Activated T-cell treated with anti-CD3 and anti-CD28 coated beads, Interleukin-2, amount 50 U/mL, for 24 hours (primary cell): ENCODE measurements at regions not wholly inside any gene's neighbourhood (a gene's known extent, or its start where the extent isn't known, plus 50 kb on each side); places are given as distances from the start of the nearest gene placed in this dataset.
"Not testable (repeated sequence)": the region's sequence is repeated elsewhere in the genome, so short reads cannot be mapped to it uniquely, and the experiment has no call there.

Experiments
- DNase-seq: peaks from one replicate; pipeline ENCODE4 v3.0.0-alpha.2; 2020
- H3K27ac Mint-ChIP-seq: 2 replicates; pipeline ENCODE4 v1.8.0; 2020; ENCODE audit warnings: mild to moderate bottlenecking, mixed read lengths
- H3K27me3 Mint-ChIP-seq: 2 replicates; pipeline ENCODE4 v1.8.0; 2020; ENCODE audit warnings: mixed read lengths
- H3K36me3 Mint-ChIP-seq: 2 replicates; pipeline ENCODE4 v1.8.0; 2020; ENCODE audit warnings: low read depth, mixed read lengths
- H3K4me1 Mint-ChIP-seq: 2 replicates; pipeline ENCODE4 v1.8.0; 2020; ENCODE audit warnings: low read depth, mixed read lengths
- H3K4me3 Mint-ChIP-seq: 2 replicates; pipeline ENCODE4 v1.8.0; 2020; ENCODE audit warnings: mild to moderate bottlenecking, moderate library complexity, mixed read lengths
- H3K9me3 Mint-ChIP-seq: 2 replicates; pipeline ENCODE4 v1.8.0; 2020; ENCODE audit warnings: mixed read lengths

- DNase-seq = no peak
- peaks cover 4% of the 10 kb centered on the region for H3K9me3 Mint-ChIP-seq
- no peaks in the 10 kb centered on the region for H3K36me3 Mint-ChIP-seq
- H3K4me3 Mint-ChIP-seq = no peak overlapping the region
- H3K27ac Mint-ChIP-seq = no peak overlapping the region
- H3K27me3 Mint-ChIP-seq = no peaks in the 10 kb centered on the region
- peaks cover 2% of the 10 kb centered on the region for H3K4me1 Mint-ChIP-seq
These were observed 246.8 kb downstream of the IKZF2 start for GRCh38 chr2:212904646-212905045.

GRCh38 chr2:212903413-212903812 lies 248.0 kb downstream of the IKZF2 start:
- Mint-ChIP-seq H3K9me3 (no peaks in the 10 kb centered on the region), H3K4me1 (no peaks in the 10 kb centered on the region), H3K27me3 (no peaks in the 10 kb centered on the region), H3K36me3 (no peaks in the 10 kb centered on the region), H3K27ac (no peak overlapping the region), H3K4me3 (no peak overlapping the region)
- DNase-seq = no peak

- H3K4me1 Mint-ChIP-seq = no peaks in the 10 kb centered on the region
- no peak overlapping the region for H3K4me3 Mint-ChIP-seq
- H3K36me3 Mint-ChIP-seq = no peaks in the 10 kb centered on the region
These were observed 249.0 kb downstream of the IKZF2 start for GRCh38 chr2:212902421-212902820.

GRCh38 chr2:212901604-212902275 lies 249.7 kb downstream of the IKZF2 start:
- Mint-ChIP-seq H3K9me3 (no peaks in the 10 kb centered on the region), H3K36me3 (no peaks in the 10 kb centered on the region), H3K4me3 (no peak overlapping the region), H3K27ac (no peak overlapping the region), H3K27me3 (no peaks in the 10 kb centered on the region), H3K4me1 (no peaks in the 10 kb centered on the region)
- no peak for DNase-seq

More at GRCh38 chr2:212902421-212902820, 249.0 kb downstream of the IKZF2 start:
- Mint-ChIP-seq H3K9me3 (no peaks in the 10 kb centered on the region), H3K27ac (no peak overlapping the region), H3K27me3 (no peaks in the 10 kb centered on the region)
- no peak for DNase-seq

- no peaks in the 10 kb centered on the region for H3K27me3 Mint-ChIP-seq
- no peak for DNase-seq
- no peaks in the 10 kb centered on the region for H3K36me3 Mint-ChIP-seq
- H3K9me3 Mint-ChIP-seq = no peaks in the 10 kb centered on the region
- H3K27ac Mint-ChIP-seq = no peak overlapping the region
- H3K4me1 Mint-ChIP-seq = no peaks in the 10 kb centered on the region
- no peak overlapping the region for H3K4me3 Mint-ChIP-seq
These were observed 250.7 kb downstream of the IKZF2 start for GRCh38 chr2:212900715-212901114.

- H3K4me3 Mint-ChIP-seq = no peak overlapping the region
- no peaks in the 10 kb centered on the region for H3K27me3 Mint-ChIP-seq
- DNase-seq = no peak
- no peaks in the 10 kb centered on the region for H3K4me1 Mint-ChIP-seq
- no peaks in the 10 kb centered on the region for H3K9me3 Mint-ChIP-seq
- H3K27ac Mint-ChIP-seq = no peak overlapping the region
- no peaks in the 10 kb centered on the region for H3K36me3 Mint-ChIP-seq
These were observed 253.4 kb downstream of the IKZF2 start for GRCh38 chr2:212898011-212898410.

- Mint-ChIP-seq H3K27me3 (peaks cover under 1% of the 10 kb centered on the region), H3K4me3 (no peak overlapping the region), H3K9me3 (no peaks in the 10 kb centered on the region), H3K27ac (no peak overlapping the region), H3K36me3 (no peaks in the 10 kb centered on the region), H3K4me1 (no peaks in the 10 kb centered on the region)
- DNase-seq = no peak
These were observed 254.1 kb downstream of the IKZF2 start for GRCh38 chr2:212897296-212897695.

GRCh38 chr2:212894026-212894425 lies 257.4 kb downstream of the IKZF2 start:
- H3K27me3 Mint-ChIP-seq = peaks cover 3% of the 10 kb centered on the region
- H3K27ac Mint-ChIP-seq = no peak overlapping the region
- no peak for DNase-seq
- no peaks in the 10 kb centered on the region for H3K36me3 Mint-ChIP-seq
- no peaks in the 10 kb centered on the region for H3K4me1 Mint-ChIP-seq
- H3K4me3 Mint-ChIP-seq = no peak overlapping the region
- peaks cover 3% of the 10 kb centered on the region for H3K9me3 Mint-ChIP-seq

- DNase-seq = no peak
- Mint-ChIP-seq H3K27me3 (peaks cover 3% of the 10 kb centered on the region), H3K4me1 (no peaks in the 10 kb centered on the region), H3K36me3 (no peaks in the 10 kb centered on the region), H3K27ac (no peak overlapping the region), H3K4me3 (no peak overlapping the region), H3K9me3 (peaks cover 3% of the 10 kb centered on the region)
These were observed 258.2 kb downstream of the IKZF2 start for GRCh38 chr2:212893216-212893615.

GRCh38 chr2:212892193-212892592 lies 259.2 kb downstream of the IKZF2 start:
- H3K4me3 Mint-ChIP-seq = no peak overlapping the region
- no peaks in the 10 kb centered on the region for H3K36me3 Mint-ChIP-seq
- no peaks in the 10 kb centered on the region for H3K4me1 Mint-ChIP-seq
- H3K27ac Mint-ChIP-seq = no peak overlapping the region
- DNase-seq = no peak
- peaks cover 3% of the 10 kb centered on the region for H3K27me3 Mint-ChIP-seq
- peaks cover 3% of the 10 kb centered on the region for H3K9me3 Mint-ChIP-seq

- H3K36me3 Mint-ChIP-seq = no peaks in the 10 kb centered on the region
- H3K9me3 Mint-ChIP-seq = peaks cover 5% of the 10 kb centered on the region
- no peak overlapping the region for H3K4me3 Mint-ChIP-seq
- no peaks in the 10 kb centered on the region for H3K4me1 Mint-ChIP-seq
- no peak overlapping the region for H3K27ac Mint-ChIP-seq
- H3K27me3 Mint-ChIP-seq = peaks cover 3% of the 10 kb centered on the region
- no peak for DNase-seq
These were observed 259.8 kb downstream of the IKZF2 start for GRCh38 chr2:212891580-212891979.

- no peak for DNase-seq
- Mint-ChIP-seq H3K27me3 (no peaks in the 10 kb centered on the region), H3K4me3 (no peak overlapping the region), H3K9me3 (peaks cover 20% of the 10 kb centered on the region), H3K4me1 (peaks cover 2% of the 10 kb centered on the region), H3K36me3 (no peaks in the 10 kb centered on the region), H3K27ac (no peak overlapping the region)
These were observed 268.8 kb downstream of the IKZF2 start for GRCh38 chr2:212882626-212883025.

GRCh38 chr2:212876556-212876955 lies 274.9 kb downstream of the IKZF2 start:
- not testable (repeated sequence) for H3K36me3 Mint-ChIP-seq, H3K9me3 Mint-ChIP-seq, H3K4me1 Mint-ChIP-seq, H3K27ac Mint-ChIP-seq, DNase-seq, H3K27me3 Mint-ChIP-seq, H3K4me3 Mint-ChIP-seq

GRCh38 chr2:212875950-212876349 lies 275.5 kb downstream of the IKZF2 start:
- not testable (repeated sequence) for DNase-seq, H3K36me3 Mint-ChIP-seq, H3K9me3 Mint-ChIP-seq, H3K27ac Mint-ChIP-seq, H3K4me3 Mint-ChIP-seq, H3K4me1 Mint-ChIP-seq, H3K27me3 Mint-ChIP-seq

- peaks cover 3% of the 10 kb centered on the region for H3K9me3 Mint-ChIP-seq
- H3K4me1 Mint-ChIP-seq = peaks cover 4% of the 10 kb centered on the region
- no peak for DNase-seq
- H3K36me3 Mint-ChIP-seq = no peaks in the 10 kb centered on the region
- no peaks in the 10 kb centered on the region for H3K27me3 Mint-ChIP-seq
- H3K27ac Mint-ChIP-seq = no peak overlapping the region
- no peak overlapping the region for H3K4me3 Mint-ChIP-seq
These were observed 278.2 kb downstream of the IKZF2 start for GRCh38 chr2:212873256-212873655.

GRCh38 chr2:212871597-212871996 lies 279.8 kb downstream of the IKZF2 start:
- Mint-ChIP-seq H3K36me3 (no peaks in the 10 kb centered on the region), H3K4me3 (no peak overlapping the region), H3K4me1 (peaks cover 4% of the 10 kb centered on the region), H3K27me3 (no peaks in the 10 kb centered on the region), H3K9me3 (peaks cover 5% of the 10 kb centered on the region), H3K27ac (no peak overlapping the region)
- no peak for DNase-seq
